ENCODE measurements at regions not wholly inside any gene's neighbourhood (a gene's known extent, or its start where the extent isn't known, plus 50 kb on each side); places are given as distances from the start of the nearest gene placed in this dataset.

- no peak for DNase-seq (ENCODE audit: low read depth, low spot score)
- H3K9me3 ChIP-seq (ENCODE audit: control insufficient read depth, insufficient read depth, low read length), result no peaks in the 10 kb centered on the region
- no peaks in the 10 kb centered on the region for H3K36me3 ChIP-seq (ENCODE audit: control insufficient read depth, insufficient read depth, low read length)
- WGBS (ENCODE audit: insufficient coverage, insufficient read length), result no CpG with 5 or more reads among the region's 1 CpG
- H3K27ac ChIP-seq (ENCODE audit: low read length), result no peak overlapping the region
- H3K27me3 ChIP-seq (ENCODE audit: control insufficient read depth, insufficient read depth, low read length), result no peaks in the 10 kb centered on the region
- no peak overlapping the region for H3K4me3 ChIP-seq (ENCODE audit: low read length)
- H3K4me1 ChIP-seq (ENCODE audit: control insufficient read depth, insufficient read depth, low read length), result no peaks in the 10 kb centered on the region
These were observed 939.8 kb downstream of the SORCS1 start for GRCh38 chr10:106224676-106225075.

- Histone ChIP-seq H3K27me3 (ENCODE audit: control insufficient read depth, insufficient read depth, low read length) (no peaks in the 10 kb centered on the region), H3K4me1 (ENCODE audit: control insufficient read depth, insufficient read depth, low read length) (no peaks in the 10 kb centered on the region), H3K4me3 (ENCODE audit: low read length) (no peak overlapping the region), H3K9me3 (ENCODE audit: control insufficient read depth, insufficient read depth, low read length) (no peaks in the 10 kb centered on the region), H3K27ac (ENCODE audit: low read length) (no peak overlapping the region), H3K36me3 (ENCODE audit: control insufficient read depth, insufficient read depth, low read length) (no peaks in the 10 kb centered on the region)
- WGBS (ENCODE audit: insufficient coverage, insufficient read length), result no CpG with 5 or more reads among the region's 3 CpGs
- no peak for DNase-seq (ENCODE audit: low read depth, low spot score)
These were observed 946.9 kb downstream of the SORCS1 start for GRCh38 chr10:106217627-106218026.

GRCh38 chr10:106216085-106216484, 948.4 kb downstream of the SORCS1 start:
- Histone ChIP-seq H3K36me3 (ENCODE audit: control insufficient read depth, insufficient read depth, low read length) (no peaks in the 10 kb centered on the region), H3K27me3 (ENCODE audit: control insufficient read depth, insufficient read depth, low read length) (no peaks in the 10 kb centered on the region), H3K4me1 (ENCODE audit: control insufficient read depth, insufficient read depth, low read length) (no peaks in the 10 kb centered on the region), H3K9me3 (ENCODE audit: control insufficient read depth, insufficient read depth, low read length) (no peaks in the 10 kb centered on the region), H3K4me3 (ENCODE audit: low read length) (no peak overlapping the region), H3K27ac (ENCODE audit: low read length) (no peak overlapping the region)
- no peak for DNase-seq (ENCODE audit: low read depth, low spot score)
- no CpG with 5 or more reads among the region's 2 CpGs for WGBS (ENCODE audit: insufficient coverage, insufficient read length)

GRCh38 chr10:106214243-106214642, 950.3 kb downstream of the SORCS1 start:
- WGBS (ENCODE audit: insufficient coverage, insufficient read length), result no CpG with 5 or more reads among the region's 2 CpGs
- Histone ChIP-seq H3K36me3 (ENCODE audit: control insufficient read depth, insufficient read depth, low read length) (no peaks in the 10 kb centered on the region), H3K4me3 (ENCODE audit: low read length) (no peak overlapping the region), H3K9me3 (ENCODE audit: control insufficient read depth, insufficient read depth, low read length) (no peaks in the 10 kb centered on the region), H3K27ac (ENCODE audit: low read length) (no peak overlapping the region), H3K4me1 (ENCODE audit: control insufficient read depth, insufficient read depth, low read length) (no peaks in the 10 kb centered on the region), H3K27me3 (ENCODE audit: control insufficient read depth, insufficient read depth, low read length) (no peaks in the 10 kb centered on the region)
- no peak for DNase-seq (ENCODE audit: low read depth, low spot score)

- Histone ChIP-seq H3K36me3 (ENCODE audit: control insufficient read depth, insufficient read depth, low read length) (no peaks in the 10 kb centered on the region), H3K9me3 (ENCODE audit: control insufficient read depth, insufficient read depth, low read length) (no peaks in the 10 kb centered on the region), H3K4me1 (ENCODE audit: control insufficient read depth, insufficient read depth, low read length) (no peaks in the 10 kb centered on the region), H3K27me3 (ENCODE audit: control insufficient read depth, insufficient read depth, low read length) (no peaks in the 10 kb centered on the region), H3K4me3 (ENCODE audit: low read length) (no peak overlapping the region), H3K27ac (ENCODE audit: low read length) (no peak overlapping the region)
- WGBS (ENCODE audit: insufficient coverage, insufficient read length), result no CpG with 5 or more reads among the region's 1 CpG
- DNase-seq (ENCODE audit: low read depth, low spot score), result no peak
These were observed 951.0 kb downstream of the SORCS1 start for GRCh38 chr10:106213493-106213892.

GRCh38 chr10:106198275-106198674, 966.2 kb downstream of the SORCS1 start:
- no peaks in the 10 kb centered on the region for H3K36me3 ChIP-seq (ENCODE audit: control insufficient read depth, insufficient read depth, low read length)
- H3K4me3 ChIP-seq (ENCODE audit: low read length), result no peak overlapping the region
- DNase-seq (ENCODE audit: low read depth, low spot score), result no peak
- H3K27ac ChIP-seq (ENCODE audit: low read length), result no peak overlapping the region
- H3K27me3 ChIP-seq (ENCODE audit: control insufficient read depth, insufficient read depth, low read length), result no peaks in the 10 kb centered on the region
- no peaks in the 10 kb centered on the region for H3K9me3 ChIP-seq (ENCODE audit: control insufficient read depth, insufficient read depth, low read length)
- no peaks in the 10 kb centered on the region for H3K4me1 ChIP-seq (ENCODE audit: control insufficient read depth, insufficient read depth, low read length)

GRCh38 chr10:106189292-106189691, 975.2 kb downstream of the SORCS1 start:
- Histone ChIP-seq H3K27me3 (ENCODE audit: control insufficient read depth, insufficient read depth, low read length) (no peaks in the 10 kb centered on the region), H3K9me3 (ENCODE audit: control insufficient read depth, insufficient read depth, low read length) (no peaks in the 10 kb centered on the region), H3K4me3 (ENCODE audit: low read length) (no peak overlapping the region), H3K4me1 (ENCODE audit: control insufficient read depth, insufficient read depth, low read length) (no peaks in the 10 kb centered on the region), H3K36me3 (ENCODE audit: control insufficient read depth, insufficient read depth, low read length) (no peaks in the 10 kb centered on the region), H3K27ac (ENCODE audit: low read length) (no peak overlapping the region)
- DNase-seq (ENCODE audit: low read depth, low spot score), result peak; percentile 64
- no CpG with 5 or more reads among the region's 2 CpGs for WGBS (ENCODE audit: insufficient coverage, insufficient read length)

GRCh38 chr10:106185951-106186350, 978.6 kb downstream of the SORCS1 start:
- no peaks in the 10 kb centered on the region for H3K36me3 ChIP-seq (ENCODE audit: control insufficient read depth, insufficient read depth, low read length)
- H3K4me1 ChIP-seq (ENCODE audit: control insufficient read depth, insufficient read depth, low read length), result no peaks in the 10 kb centered on the region
- no peaks in the 10 kb centered on the region for H3K27me3 ChIP-seq (ENCODE audit: control insufficient read depth, insufficient read depth, low read length)
- H3K27ac ChIP-seq (ENCODE audit: low read length), result no peak overlapping the region
- H3K4me3 ChIP-seq (ENCODE audit: low read length), result no peak overlapping the region
- no CpG with 5 or more reads among the region's 2 CpGs for WGBS (ENCODE audit: insufficient coverage, insufficient read length)
- no peaks in the 10 kb centered on the region for H3K9me3 ChIP-seq (ENCODE audit: control insufficient read depth, insufficient read depth, low read length)
- DNase-seq (ENCODE audit: low read depth, low spot score), result no peak

- WGBS (ENCODE audit: insufficient coverage, insufficient read length), result no CpG with 5 or more reads among the region's 5 CpGs
- no peaks in the 10 kb centered on the region for H3K4me1 ChIP-seq (ENCODE audit: control insufficient read depth, insufficient read depth, low read length)
- no peak for DNase-seq (ENCODE audit: low read depth, low spot score)
- no peaks in the 10 kb centered on the region for H3K36me3 ChIP-seq (ENCODE audit: control insufficient read depth, insufficient read depth, low read length)
- H3K4me3 ChIP-seq (ENCODE audit: low read length), result no peak overlapping the region
- no peaks in the 10 kb centered on the region for H3K9me3 ChIP-seq (ENCODE audit: control insufficient read depth, insufficient read depth, low read length)
- no peaks in the 10 kb centered on the region for H3K27me3 ChIP-seq (ENCODE audit: control insufficient read depth, insufficient read depth, low read length)
- H3K27ac ChIP-seq (ENCODE audit: low read length), result no peak overlapping the region
These were observed 981.5 kb downstream of the SORCS1 start for GRCh38 chr10:106183041-106183440.

- no peak for DNase-seq (ENCODE audit: low read depth, low spot score)
- Histone ChIP-seq H3K4me1 (ENCODE audit: control insufficient read depth, insufficient read depth, low read length) (no peaks in the 10 kb centered on the region), H3K36me3 (ENCODE audit: control insufficient read depth, insufficient read depth, low read length) (no peaks in the 10 kb centered on the region), H3K27me3 (ENCODE audit: control insufficient read depth, insufficient read depth, low read length) (no peaks in the 10 kb centered on the region), H3K27ac (ENCODE audit: low read length) (no peak overlapping the region), H3K9me3 (ENCODE audit: control insufficient read depth, insufficient read depth, low read length) (no peaks in the 10 kb centered on the region), H3K4me3 (ENCODE audit: low read length) (no peak overlapping the region)
These were observed 982.0 kb downstream of the SORCS1 start for GRCh38 chr10:106182542-106182941.

- H3K36me3 ChIP-seq (ENCODE audit: control insufficient read depth, insufficient read depth, low read length), result no peaks in the 10 kb centered on the region
- WGBS (ENCODE audit: insufficient coverage, insufficient read length), result no CpG with 5 or more reads among the region's 3 CpGs
- H3K27me3 ChIP-seq (ENCODE audit: control insufficient read depth, insufficient read depth, low read length), result no peaks in the 10 kb centered on the region
- no peak overlapping the region for H3K27ac ChIP-seq (ENCODE audit: low read length)
- no peaks in the 10 kb centered on the region for H3K4me1 ChIP-seq (ENCODE audit: control insufficient read depth, insufficient read depth, low read length)
- no peak overlapping the region for H3K4me3 ChIP-seq (ENCODE audit: low read length)
- no peaks in the 10 kb centered on the region for H3K9me3 ChIP-seq (ENCODE audit: control insufficient read depth, insufficient read depth, low read length)
- no peak for DNase-seq (ENCODE audit: low read depth, low spot score)
These were observed 983.0 kb downstream of the SORCS1 start for GRCh38 chr10:106181501-106181900.
